22Rv1 (cell line): ENCODE measurements at regions not wholly inside any gene's neighbourhood (a gene's known extent, or its start where the extent isn't known, plus 50 kb on each side); places are given as distances from the start of the nearest gene placed in this dataset.

ENCODE experiments used
- H3K27ac ChIP-seq: fragments of 450-650 bp; 2 replicates; pipeline ENCODE4 v1.5.1; 2017
- CTCF ChIP-seq: fragments of 450-650 bp; IDR thresholded peaks from 2 replicates; pipeline ENCODE4 v1.5.1; 2017; ENCODE audit warnings: mild to moderate bottlenecking
- ZFX ChIP-seq: fragments of 450-650 bp; IDR thresholded peaks from 2 replicates; pipeline ENCODE4 v1.6.1; 2017; ENCODE audit warnings: antibody characterized with exemption, borderline replicate concordance

- no peak for TF ChIP-seq ZFX
- TF ChIP-seq CTCF: no peak
- no peak overlapping the region for H3K27ac ChIP-seq
Measured at GRCh38 chr16:86374603-86375130, 135.7 kb upstream of the FOXF1 start.

- TF ChIP-seq ZFX (no peak), CTCF (no peak)
- no peak overlapping the region for H3K27ac ChIP-seq
Measured at GRCh38 chr16:86375364-86375763, 135.0 kb upstream of the FOXF1 start.

DNA sequence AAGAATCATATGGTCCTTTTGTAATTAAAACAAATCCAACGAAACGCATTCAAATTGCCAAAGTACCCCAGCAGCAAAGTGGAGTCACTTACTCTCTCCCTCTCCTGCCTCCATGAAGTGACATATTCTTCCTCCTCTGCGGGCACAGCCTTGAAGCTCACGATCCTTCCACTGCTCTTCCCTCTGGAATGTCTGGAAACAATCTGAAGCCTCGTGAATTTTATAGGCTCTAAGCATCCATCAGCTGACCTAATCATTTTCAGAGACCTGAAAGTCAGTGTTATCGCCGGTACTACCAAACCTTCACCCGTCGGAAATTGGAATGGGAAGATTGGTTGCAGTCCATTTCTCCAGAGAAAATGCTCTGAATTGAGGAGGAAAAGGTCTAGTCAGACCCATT, 134.5 kb upstream of the FOXF1 start:
- H3K27ac ChIP-seq: no peak overlapping the region
- TF ChIP-seq ZFX (no peak), CTCF (no peak)

DNA sequence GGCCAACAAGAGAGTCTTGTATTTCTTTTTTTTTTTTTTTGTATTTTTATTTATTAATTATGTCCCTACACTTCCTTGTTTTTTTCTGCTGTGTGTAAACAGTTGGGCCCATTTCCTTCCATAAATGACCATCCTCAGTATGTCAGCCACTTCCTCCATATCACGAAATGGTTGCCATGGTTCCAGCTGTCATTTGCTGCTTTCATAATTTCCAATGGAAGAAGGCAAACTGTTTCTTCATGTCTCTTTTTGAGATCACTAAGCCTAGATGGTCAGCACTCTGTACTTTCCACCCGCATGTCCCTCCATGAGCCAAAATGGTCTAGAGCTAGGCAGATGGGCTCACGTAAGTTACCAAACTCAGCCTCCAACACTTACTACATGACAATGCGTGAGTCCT, 133.5 kb upstream of the FOXF1 start:
- no peak for TF ChIP-seq ZFX
- TF ChIP-seq CTCF: no peak
- no peak overlapping the region for H3K27ac ChIP-seq

GRCh38 chr16:86377251-86378022, 132.9 kb upstream of the FOXF1 start:
- TF ChIP-seq CTCF (no peak), ZFX (no peak)
- H3K27ac ChIP-seq: no peak overlapping the region

- TF ChIP-seq CTCF (no peak), ZFX (no peak)
- H3K27ac ChIP-seq: no peak overlapping the region
Measured at GRCh38 chr16:86378128-86378527, 132.2 kb upstream of the FOXF1 start.

GRCh38 chr16:86378831-86379504, 131.4 kb upstream of the FOXF1 start:
- TF ChIP-seq ZFX: no peak
- H3K27ac ChIP-seq: no peak overlapping the region
